ENCODE measurements at regions not wholly inside any gene's neighbourhood (a gene's known extent, or its start where the extent isn't known, plus 50 kb on each side); places are given as distances from the start of the nearest gene placed in this dataset.
A peak's percentile ranks its signal among the peaks of the same experiment; 100 is the strongest.

- Histone ChIP-seq H3K9me3 (ENCODE audit: low read length) (no peaks in the 10 kb centered on the region), H3K36me3 (ENCODE audit: low read depth, low read length) (no peaks in the 10 kb centered on the region), H2AFZ (ENCODE audit: low read length) (0 out of 2 replicates have a peak overlapping the region, but pooled peaks have one; percentile 55), H3K79me2 (ENCODE audit: low read length) (no peaks in the 10 kb centered on the region), H3K9me2 (replicated peaks; ENCODE audit: low read length) (no peaks in the 10 kb centered on the region), H3K9ac (ENCODE audit: low read length) (no peak overlapping the region), H3K27me3 (ENCODE audit: low read length) (no peaks in the 10 kb centered on the region), H3K4me3 (ENCODE audit: low read length) (no peak overlapping the region), H3K4me1 (ENCODE audit: insufficient read depth, low read length) (peaks cover 20% of the 10 kb centered on the region), H3K27ac (ENCODE audit: low read length) (peak overlapping the region; percentile 87), H3K4me2 (ENCODE audit: low read length) (peak overlapping the region; percentile 70), H4K20me1 (ENCODE audit: low read length) (no peaks in the 10 kb centered on the region), H3F3A (ENCODE audit: low read length, unreplicated experiment) (no peaks in the 10 kb centered on the region)
- ChIA-PET CTCF (no interaction called here), POLR2A (ENCODE audit: unreplicated experiment) (no interaction called here)
- no TSS peak for BruUV-seq (replicated peaks)
- TF ChIP-seq EZH2phosphoT487 (IDR thresholded peaks at IDR 0.05; ENCODE audit: borderline replicate concordance, low read length) = no peak
- no peak for TF ChIP-seq CTCF (conservative IDR thresholded peaks at IDR 0.05; ENCODE audit: low read depth, low read length)
- TF ChIP-seq EZH2 (IDR thresholded peaks at IDR 0.05; ENCODE audit: low read length, unreplicated experiment) = no peak
- intact Hi-C loops (cut with micrococcal nuclease) = no loop called here
- DNase-seq (no peak), ATAC-seq (no peak)
Observed at GRCh38 chr16:50862818-50863643, 121.1 kb downstream of the CYLD start.

- TF ChIP-seq EZH2 (IDR thresholded peaks at IDR 0.05; ENCODE audit: low read length, unreplicated experiment) (no peak), EZH2phosphoT487 (IDR thresholded peaks at IDR 0.05; ENCODE audit: borderline replicate concordance, low read length) (no peak)
- peak; percentile 82 for DNase-seq
- no peaks in the 10 kb centered on the region for H3K36me3 ChIP-seq (ENCODE audit: low read depth, low read length)
- H3K4me3 ChIP-seq (ENCODE audit: low read length) = peak overlapping the region; percentile 27; the same call in 1 of the 2 replicates
- ChIA-PET POLR2A (ENCODE audit: unreplicated experiment) (interaction anchor here (0.5 kb wide), 1 partner anchor 56 kb away, joined by 3 read pairs; no protein-coding TSS in a partner anchor), CTCF (interaction anchor here (0.7 to 1.6 kb wide), 2 partner anchors 21 to 55 kb away, joined by 4 read pairs; no protein-coding TSS in a partner anchor)
- H3K27me3 ChIP-seq (ENCODE audit: low read length) = no peaks in the 10 kb centered on the region
- H3K4me1 ChIP-seq (ENCODE audit: insufficient read depth, low read length) = peaks cover 20% of the 10 kb centered on the region
- peak overlapping the region; percentile 70 for H3K4me2 ChIP-seq (ENCODE audit: low read length)
- BruUV-seq (replicated peaks) = no TSS peak
- no peak overlapping the region for H3K9ac ChIP-seq (ENCODE audit: low read length)
- H3K27ac ChIP-seq (ENCODE audit: low read length) = peak overlapping the region; percentile 87
- H2AFZ ChIP-seq (ENCODE audit: low read length) = 0 out of 2 replicates have a peak overlapping the region, but pooled peaks have one; percentile 55
- no peaks in the 10 kb centered on the region for H3K9me2 ChIP-seq (replicated peaks; ENCODE audit: low read length)
- intact Hi-C loops (cut with micrococcal nuclease) = no loop called here
- H3F3A ChIP-seq (ENCODE audit: low read length, unreplicated experiment) = no peaks in the 10 kb centered on the region
- no peaks in the 10 kb centered on the region for H3K9me3 ChIP-seq (ENCODE audit: low read length)
- ATAC-seq = peak; percentile 93
- H3K79me2 ChIP-seq (ENCODE audit: low read length) = no peaks in the 10 kb centered on the region
- H4K20me1 ChIP-seq (ENCODE audit: low read length) = no peaks in the 10 kb centered on the region
Observed at GRCh38 chr16:50861970-50862411, 120.1 kb downstream of the CYLD start.

GRCh38 chr16:50861451-50861850, 119.6 kb downstream of the CYLD start:
- CTCF ChIA-PET = interaction anchor here (0.7 to 1.6 kb wide), 2 partner anchors 20 to 55 kb away, joined by 4 read pairs; no protein-coding TSS in a partner anchor
- ATAC-seq (peak; percentile 23), DNase-seq (no peak)
- Histone ChIP-seq H3K36me3 (ENCODE audit: low read depth, low read length) (no peaks in the 10 kb centered on the region), H3K79me2 (ENCODE audit: low read length) (no peaks in the 10 kb centered on the region), H3K4me3 (ENCODE audit: low read length) (peak overlapping the region; percentile 16; the same call in 1 of the 2 replicates), H3K4me1 (ENCODE audit: insufficient read depth, low read length) (peaks cover 20% of the 10 kb centered on the region), H3K27me3 (ENCODE audit: low read length) (no peaks in the 10 kb centered on the region), H4K20me1 (ENCODE audit: low read length) (no peaks in the 10 kb centered on the region), H3K4me2 (ENCODE audit: low read length) (peak overlapping the region; percentile 70), H3F3A (ENCODE audit: low read length, unreplicated experiment) (no peaks in the 10 kb centered on the region), H3K27ac (ENCODE audit: low read length) (peak overlapping the region; percentile 60), H3K9ac (ENCODE audit: low read length) (peak overlapping the region; percentile 4; the same call in 1 of the 2 replicates), H3K9me2 (replicated peaks; ENCODE audit: low read length) (no peaks in the 10 kb centered on the region), H3K9me3 (ENCODE audit: low read length) (no peaks in the 10 kb centered on the region), H2AFZ (ENCODE audit: low read length) (no peak overlapping the region)
- intact Hi-C loops (cut with micrococcal nuclease) = no loop called here
- POLR2A ChIA-PET (ENCODE audit: unreplicated experiment) = no interaction called here
- BruUV-seq (replicated peaks) = no TSS peak
- no peak for TF ChIP-seq EZH2phosphoT487 (IDR thresholded peaks at IDR 0.05; ENCODE audit: borderline replicate concordance, low read length)
- no peak for TF ChIP-seq CTCF (conservative IDR thresholded peaks at IDR 0.05; ENCODE audit: low read depth, low read length)
- TF ChIP-seq EZH2 (IDR thresholded peaks at IDR 0.05; ENCODE audit: low read length, unreplicated experiment) = no peak

Measured in PC-3 (cell line).